Vagina (tissue), 2 donors: ENCODE measurements at regions not wholly inside any gene's neighbourhood (a gene's known extent, or its start where the extent isn't known, plus 50 kb on each side); places are given as distances from the start of the nearest gene placed in this dataset.

Source experiments
- CTCF ChIP-seq, 3 experiments: fragments of 450-650 bp in 2 of 3; fragments of 200-600 bp in 1 of 3; sonication (generic) in 1 of 3; IDR thresholded peaks; one replicate each; pipeline ENCODE4 v1.5.1; 2017 to 2019; ENCODE audit warnings: antibody characterized with exemption in 3 of 3, mild to moderate bottlenecking in 2 of 3, moderate library complexity in 2 of 3
- POLR2A ChIP-seq, 2 donors: fragments of 450-650 bp; IDR thresholded peaks; one replicate each; pipeline ENCODE4 v1.6.1; 2017; ENCODE audit warnings: antibody characterized with exemption in 2 of 2, mild to moderate bottlenecking in 2 of 2, moderate library complexity in 2 of 2

GRCh38 chr11:29124470-29124869 is 892.4 kb downstream of the KCNA4 start:
- TF ChIP-seq CTCF (IDR thresholded peaks at IDR 0.05) (no peak), POLR2A (IDR thresholded peaks at IDR 0.05) (no peak)
